ENCODE measurements at regions not wholly inside any gene's neighbourhood (a gene's known extent, or its start where the extent isn't known, plus 50 kb on each side); places are given as distances from the start of the nearest gene placed in this dataset.
"Not testable (repeated sequence)": the region's sequence is repeated elsewhere in the genome, so short reads cannot be mapped to it uniquely, and the experiment has no call there.

DNA sequence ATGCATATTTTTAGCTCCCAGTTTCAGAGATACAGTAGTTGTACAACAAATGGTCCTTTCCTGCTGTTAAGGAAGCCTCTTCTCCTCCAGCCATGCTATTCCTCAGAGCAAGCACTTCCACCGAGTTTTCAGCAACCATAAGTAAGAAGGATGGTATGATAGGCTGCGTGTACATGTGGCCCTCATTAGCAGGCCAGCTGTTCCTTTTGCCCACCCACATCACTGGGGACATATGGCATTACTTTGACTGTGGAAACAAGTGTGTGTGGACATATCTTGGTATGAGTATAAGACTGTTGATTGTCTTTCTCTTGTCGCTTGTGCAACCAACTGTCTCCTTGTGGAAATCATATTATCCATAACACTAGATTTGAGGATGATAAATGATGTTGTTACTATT lies 129.4 kb upstream of the ZNF717 start:
- not testable (repeated sequence) for H3K4me3 ChIP-seq (ENCODE audit: low read length); H3K9ac ChIP-seq (ENCODE audit: low read depth, low read length); H3K9me3 ChIP-seq (ENCODE audit: insufficient read depth, low read depth, low read length); H3K4me1 ChIP-seq (ENCODE audit: insufficient read depth, low read length); H3K36me3 ChIP-seq (ENCODE audit: insufficient read depth, low read length); H3K27ac ChIP-seq (ENCODE audit: low read depth, low read length); H3K27me3 ChIP-seq (ENCODE audit: insufficient read depth, low read length)
- WGBS, result 95% methylated on average over 3 of the region's 3 CpGs

DNA sequence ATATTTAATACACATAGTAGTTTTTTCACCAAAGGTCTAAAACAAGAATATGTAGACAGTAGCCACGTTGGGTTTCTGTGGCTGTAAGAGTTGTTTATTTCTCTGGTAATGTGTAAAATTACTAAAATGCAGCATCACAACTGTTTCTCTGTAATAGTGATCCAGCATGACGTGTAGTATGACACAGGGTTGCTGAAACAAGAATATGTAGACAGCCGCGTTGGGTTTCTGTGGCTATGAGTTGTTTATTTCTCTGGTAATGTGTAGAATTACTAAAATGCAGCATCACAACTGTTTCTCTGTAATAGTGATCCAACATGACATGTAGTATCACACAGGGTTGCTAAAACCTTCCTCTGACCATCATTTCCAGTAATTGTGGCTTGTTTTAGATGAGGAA lies 153.6 kb upstream of the ZNF717 start:
- Histone ChIP-seq H3K27ac (ENCODE audit: low read depth, low read length) (no peak overlapping the region), H3K4me1 (ENCODE audit: insufficient read depth, low read length) (no peaks in the 10 kb centered on the region), H3K9me3 (ENCODE audit: insufficient read depth, low read depth, low read length) (no peaks in the 10 kb centered on the region), H3K27me3 (ENCODE audit: insufficient read depth, low read length) (no peaks in the 10 kb centered on the region), H3K36me3 (ENCODE audit: insufficient read depth, low read length) (no peaks in the 10 kb centered on the region), H3K9ac (ENCODE audit: low read depth, low read length) (no peak overlapping the region), H3K4me3 (ENCODE audit: low read length) (no peak overlapping the region)
- 89% methylated on average over 4 of the region's 4 CpGs for WGBS

DNA sequence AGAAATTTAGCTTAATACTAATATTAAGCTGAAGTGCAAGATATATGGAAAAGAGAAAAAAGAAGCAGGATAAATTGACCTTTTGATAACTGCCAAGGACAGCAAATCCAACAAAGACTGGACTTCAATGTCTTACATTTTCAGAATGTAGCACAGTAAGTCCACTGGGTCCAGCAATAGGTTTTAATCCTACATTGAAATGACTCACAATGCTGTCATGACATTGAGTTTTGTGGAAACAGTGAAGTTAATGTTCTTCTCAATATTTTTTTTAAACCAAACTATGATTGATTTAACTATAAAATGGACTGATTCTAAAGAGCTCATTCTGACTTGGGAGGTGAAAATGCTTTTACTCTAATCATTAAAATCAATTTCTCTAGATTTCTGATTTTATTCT lies 166.6 kb upstream of the ZNF717 start:
- H3K36me3 ChIP-seq (ENCODE audit: insufficient read depth, low read length), result no peaks in the 10 kb centered on the region
- no peak overlapping the region for H3K9ac ChIP-seq (ENCODE audit: low read depth, low read length)
- no peaks in the 10 kb centered on the region for H3K9me3 ChIP-seq (ENCODE audit: insufficient read depth, low read depth, low read length)
- H3K4me1 ChIP-seq (ENCODE audit: insufficient read depth, low read length), result no peaks in the 10 kb centered on the region
- no peak overlapping the region for H3K4me3 ChIP-seq (ENCODE audit: low read length)
- no peak overlapping the region for H3K27ac ChIP-seq (ENCODE audit: low read depth, low read length)
- H3K27me3 ChIP-seq (ENCODE audit: insufficient read depth, low read length), result no peaks in the 10 kb centered on the region

DNA sequence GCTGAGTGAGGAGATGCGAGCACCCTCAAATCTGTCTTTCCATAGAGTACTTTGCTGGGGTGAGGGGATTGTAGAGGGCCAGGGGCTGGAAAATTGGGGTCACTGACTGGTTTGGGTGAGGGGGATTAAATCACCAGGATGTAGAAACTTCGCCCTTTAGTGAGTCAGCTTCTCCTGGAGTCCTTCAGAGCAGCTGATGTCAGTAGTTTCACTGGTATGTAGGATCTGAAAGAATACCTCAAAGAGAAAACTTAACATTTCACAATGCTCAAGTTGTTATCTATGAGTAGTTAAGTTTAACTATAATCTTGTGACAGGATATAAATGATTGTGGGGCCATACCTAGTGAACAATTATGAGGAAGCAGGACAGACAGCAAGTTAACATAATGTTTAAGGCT lies 174.7 kb upstream of the ZNF717 start:
- H3K9ac ChIP-seq (ENCODE audit: low read depth, low read length); H3K36me3 ChIP-seq (ENCODE audit: insufficient read depth, low read length); H3K4me3 ChIP-seq (ENCODE audit: low read length); H3K27ac ChIP-seq (ENCODE audit: low read depth, low read length); H3K27me3 ChIP-seq (ENCODE audit: insufficient read depth, low read length); H3K4me1 ChIP-seq (ENCODE audit: insufficient read depth, low read length): not testable (repeated sequence)
- peaks cover 14% of the 10 kb centered on the region; the same call in 1 of the 2 replicates for H3K9me3 ChIP-seq (ENCODE audit: insufficient read depth, low read depth, low read length)
- WGBS, result 88% methylated on average over 2 of the region's 2 CpGs

DNA sequence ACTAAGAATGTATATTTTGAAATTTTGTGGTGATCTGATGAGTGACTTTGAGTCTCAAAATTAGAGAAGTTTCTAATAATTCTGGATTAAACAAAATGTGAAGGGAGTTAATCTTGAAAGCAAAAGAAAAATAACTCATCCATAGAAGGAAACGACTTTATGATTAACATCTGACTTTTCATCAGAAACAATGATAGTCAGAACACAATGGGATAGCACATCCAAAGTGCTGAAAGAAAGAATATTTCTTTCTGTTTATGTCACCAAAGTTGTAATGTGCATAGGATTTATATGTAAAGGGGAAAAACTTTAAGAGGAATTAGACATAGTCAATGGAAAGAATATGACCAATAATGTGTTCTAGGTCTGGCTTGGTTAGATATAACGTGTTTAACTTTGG lies 176.7 kb upstream of the ZNF717 start:
- not testable (repeated sequence) for H3K27ac ChIP-seq (ENCODE audit: low read depth, low read length); H3K27me3 ChIP-seq (ENCODE audit: insufficient read depth, low read length); H3K9ac ChIP-seq (ENCODE audit: low read depth, low read length); H3K4me1 ChIP-seq (ENCODE audit: insufficient read depth, low read length); H3K36me3 ChIP-seq (ENCODE audit: insufficient read depth, low read length); H3K4me3 ChIP-seq (ENCODE audit: low read length)
- 95% methylated on average over 1 of the region's 2 CpGs for whole genome bisulfite sequencing
- peaks cover 14% of the 10 kb centered on the region; the same call in 1 of the 2 replicates for H3K9me3 ChIP-seq (ENCODE audit: insufficient read depth, low read depth, low read length)

DNA sequence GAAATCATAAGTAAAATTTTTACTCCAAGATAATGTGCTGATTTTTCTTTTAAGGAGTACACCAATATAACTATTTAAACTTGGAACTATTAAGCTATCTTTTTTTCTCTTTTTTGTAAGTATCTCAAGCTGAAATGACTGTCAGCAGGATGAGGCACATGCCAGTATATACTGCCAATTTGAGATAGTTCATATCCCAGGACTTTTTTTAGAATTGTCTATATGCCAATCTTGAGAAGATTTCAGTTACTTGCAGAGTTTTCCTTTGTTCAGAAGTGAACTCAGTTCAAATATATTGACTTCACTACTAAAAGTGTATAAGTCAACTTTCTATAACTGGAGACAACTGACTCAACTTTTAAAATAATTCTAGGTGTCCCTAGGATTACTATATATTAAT lies 181.7 kb upstream of the ZNF717 start:
- Histone ChIP-seq H3K27me3 (ENCODE audit: insufficient read depth, low read length) (no peaks in the 10 kb centered on the region), H3K27ac (ENCODE audit: low read depth, low read length) (no peak overlapping the region), H3K4me3 (ENCODE audit: low read length) (no peak overlapping the region), H3K4me1 (ENCODE audit: insufficient read depth, low read length) (no peaks in the 10 kb centered on the region), H3K9me3 (ENCODE audit: insufficient read depth, low read depth, low read length) (peaks cover 5% of the 10 kb centered on the region; the same call in 1 of the 2 replicates), H3K9ac (ENCODE audit: low read depth, low read length) (no peak overlapping the region), H3K36me3 (ENCODE audit: insufficient read depth, low read length) (no peaks in the 10 kb centered on the region)

DNA sequence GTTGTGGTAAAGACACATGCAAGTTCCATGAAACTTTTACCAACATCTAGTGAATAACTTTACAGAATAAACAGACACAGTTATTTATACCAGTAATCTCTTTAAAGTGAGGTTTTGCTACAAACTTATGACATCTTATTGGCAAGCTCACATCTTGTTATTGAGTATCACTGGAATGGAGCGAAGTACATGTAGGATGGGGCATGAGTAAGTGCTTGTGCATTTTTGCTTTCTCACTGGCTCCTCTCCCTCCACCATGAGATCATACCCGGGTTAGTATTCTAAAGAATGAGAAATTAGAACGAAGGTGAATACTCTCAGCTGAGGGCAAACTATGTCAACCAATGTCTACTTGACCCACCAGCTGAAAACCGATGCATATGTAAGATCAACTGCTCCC lies 193.3 kb upstream of the ZNF717 start:
- Histone ChIP-seq H3K27me3 (ENCODE audit: insufficient read depth, low read length) (no peaks in the 10 kb centered on the region), H3K9ac (ENCODE audit: low read depth, low read length) (no peak overlapping the region), H3K36me3 (ENCODE audit: insufficient read depth, low read length) (no peaks in the 10 kb centered on the region), H3K9me3 (ENCODE audit: insufficient read depth, low read depth, low read length) (no peaks in the 10 kb centered on the region), H3K4me1 (ENCODE audit: insufficient read depth, low read length) (no peaks in the 10 kb centered on the region), H3K4me3 (ENCODE audit: low read length) (no peak overlapping the region), H3K27ac (ENCODE audit: low read depth, low read length) (no peak overlapping the region)
- WGBS, result 100% methylated on average over 2 of the region's 4 CpGs

DNA sequence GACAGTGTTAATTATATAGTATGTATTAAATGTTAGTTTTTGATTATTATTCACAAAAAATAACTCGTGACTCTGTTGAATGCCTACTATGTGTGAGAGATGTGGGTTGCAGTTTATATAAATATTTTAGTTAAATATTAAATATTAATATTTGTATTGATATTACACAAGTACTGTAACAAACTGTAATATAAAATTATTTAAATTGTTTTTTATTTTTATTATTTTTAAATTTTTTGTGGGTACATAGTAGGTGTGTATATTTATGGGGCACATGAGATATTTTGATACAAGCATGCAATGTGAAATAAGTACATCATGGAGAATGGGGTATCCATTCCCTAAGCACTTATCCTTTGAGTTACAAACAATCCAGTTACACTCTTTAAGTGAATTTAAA lies 196.1 kb upstream of the ZNF717 start:
- H3K36me3 ChIP-seq (ENCODE audit: insufficient read depth, low read length), result no peaks in the 10 kb centered on the region
- H3K9ac ChIP-seq (ENCODE audit: low read depth, low read length), result no peak overlapping the region
- H3K27ac ChIP-seq (ENCODE audit: low read depth, low read length), result no peak overlapping the region
- H3K27me3 ChIP-seq (ENCODE audit: insufficient read depth, low read length), result no peaks in the 10 kb centered on the region
- WGBS, result no CpG with 5 or more reads among the region's 1 CpG
- H3K4me3 ChIP-seq (ENCODE audit: low read length), result no peak overlapping the region
- H3K4me1 ChIP-seq (ENCODE audit: insufficient read depth, low read length), result no peaks in the 10 kb centered on the region
- no peaks in the 10 kb centered on the region for H3K9me3 ChIP-seq (ENCODE audit: insufficient read depth, low read depth, low read length)

DNA sequence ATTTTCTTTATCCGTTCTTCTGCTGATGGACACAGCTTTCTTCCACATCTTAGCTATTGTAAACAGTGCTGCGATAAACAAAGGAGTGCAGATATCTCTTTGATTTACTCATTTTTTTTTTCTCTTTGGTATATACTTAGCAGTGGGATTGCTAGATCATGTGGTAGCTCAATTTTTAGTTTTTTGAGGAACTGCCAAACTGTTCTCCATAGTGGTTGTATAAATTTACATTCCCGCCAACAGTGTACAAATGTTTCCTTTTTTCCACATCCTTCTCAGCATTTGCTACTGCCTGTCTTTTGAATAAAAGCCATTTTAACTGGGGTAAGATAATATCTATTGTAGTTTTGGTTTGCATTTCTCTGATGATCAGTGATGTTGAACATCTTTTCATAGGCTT lies 196.8 kb upstream of the ZNF717 start:
- Histone ChIP-seq H3K4me3 (ENCODE audit: low read length) (no peak overlapping the region), H3K4me1 (ENCODE audit: insufficient read depth, low read length) (no peaks in the 10 kb centered on the region), H3K9me3 (ENCODE audit: insufficient read depth, low read depth, low read length) (no peaks in the 10 kb centered on the region), H3K27me3 (ENCODE audit: insufficient read depth, low read length) (no peaks in the 10 kb centered on the region), H3K36me3 (ENCODE audit: insufficient read depth, low read length) (no peaks in the 10 kb centered on the region), H3K27ac (ENCODE audit: low read depth, low read length) (no peak overlapping the region), H3K9ac (ENCODE audit: low read depth, low read length) (no peak overlapping the region)
- WGBS, result 98% methylated on average over 2 of the region's 3 CpGs

DNA sequence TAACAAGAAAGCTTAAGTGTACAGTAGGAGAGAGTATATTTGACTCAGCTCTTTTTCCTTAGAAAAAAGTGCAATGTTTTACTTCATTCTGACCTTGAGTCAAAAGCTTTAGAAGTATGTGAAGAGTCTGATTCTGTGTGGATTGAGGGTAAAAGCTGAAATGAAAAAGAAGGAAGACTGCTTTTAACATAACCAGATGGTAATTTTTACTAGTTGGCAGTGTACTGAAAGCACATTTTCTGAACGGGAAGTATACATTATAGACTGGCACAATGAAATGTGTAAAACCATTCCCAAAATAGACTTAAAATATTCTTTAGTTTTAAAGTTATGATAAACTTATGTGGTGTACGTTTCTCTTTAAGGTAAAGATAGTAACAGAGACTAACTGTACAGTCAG lies 197.8 kb upstream of the ZNF717 start:
- Histone ChIP-seq H3K27ac (ENCODE audit: low read depth, low read length) (no peak overlapping the region), H3K9me3 (ENCODE audit: insufficient read depth, low read depth, low read length) (no peaks in the 10 kb centered on the region), H3K27me3 (ENCODE audit: insufficient read depth, low read length) (no peaks in the 10 kb centered on the region), H3K4me1 (ENCODE audit: insufficient read depth, low read length) (no peaks in the 10 kb centered on the region), H3K9ac (ENCODE audit: low read depth, low read length) (no peak overlapping the region), H3K4me3 (ENCODE audit: low read length) (no peak overlapping the region), H3K36me3 (ENCODE audit: insufficient read depth, low read length) (no peaks in the 10 kb centered on the region)
- 93% methylated on average over 1 of the region's 2 CpGs for WGBS

DNA sequence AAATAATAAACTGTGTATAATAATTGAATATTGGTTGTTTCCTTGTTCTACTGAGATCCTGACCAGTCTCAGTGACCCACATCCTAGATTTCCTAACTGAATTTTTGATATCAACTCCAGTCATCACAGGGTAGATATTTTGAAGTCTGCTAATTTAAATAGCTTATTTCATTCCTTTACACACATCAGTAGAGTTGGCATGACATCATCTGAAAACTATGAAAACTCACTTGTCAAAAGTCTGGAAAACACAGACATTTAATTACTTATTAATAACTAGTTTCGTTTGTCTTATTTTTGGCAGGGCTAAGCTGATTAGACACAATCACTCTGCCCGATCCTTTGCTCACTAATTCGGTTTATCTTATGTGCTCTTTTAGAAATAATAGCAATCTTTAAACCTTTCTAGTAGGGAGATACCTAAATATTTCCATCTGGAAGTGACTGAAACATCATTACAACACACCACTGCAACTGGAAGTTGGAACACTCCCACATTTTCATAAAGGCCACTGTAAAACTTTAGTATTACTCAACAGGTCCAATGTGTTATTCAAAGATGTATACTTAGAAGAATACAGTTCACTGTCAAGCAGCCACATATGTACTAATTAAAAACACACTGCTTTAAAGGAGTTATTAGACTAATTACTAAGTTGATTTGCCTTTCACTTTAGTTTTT lies 198.4 kb upstream of the ZNF717 start:
- no peaks in the 10 kb centered on the region for H3K27me3 ChIP-seq (ENCODE audit: insufficient read depth, low read length)
- H3K9ac ChIP-seq (ENCODE audit: low read depth, low read length), result no peak overlapping the region
- H3K4me3 ChIP-seq (ENCODE audit: low read length), result no peak overlapping the region
- H3K9me3 ChIP-seq (ENCODE audit: insufficient read depth, low read depth, low read length), result no peaks in the 10 kb centered on the region
- WGBS, result 88% methylated on average over 1 of the region's 3 CpGs
- no peaks in the 10 kb centered on the region for H3K4me1 ChIP-seq (ENCODE audit: insufficient read depth, low read length)
- no peak overlapping the region for H3K27ac ChIP-seq (ENCODE audit: low read depth, low read length)
- H3K36me3 ChIP-seq (ENCODE audit: insufficient read depth, low read length), result no peaks in the 10 kb centered on the region

DNA sequence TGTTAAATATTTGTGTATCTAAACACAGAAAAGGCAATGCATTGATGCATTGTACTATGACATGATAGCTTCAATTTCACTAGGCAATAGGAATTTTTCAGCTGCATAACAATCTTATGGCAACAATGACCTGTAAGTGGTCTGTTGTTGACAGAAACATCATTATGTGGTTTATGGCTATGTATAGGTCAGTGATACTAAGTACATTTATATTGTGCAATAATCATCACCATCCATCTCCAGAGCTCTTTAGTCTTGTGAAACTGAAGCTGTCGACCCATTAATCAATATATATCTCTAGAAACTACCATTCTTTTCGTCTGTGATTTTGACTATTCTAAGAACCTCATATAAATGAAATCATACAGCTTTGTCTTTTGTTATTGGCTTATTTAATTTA lies 200.1 kb upstream of the ZNF717 start:
- no peaks in the 10 kb centered on the region for H3K9me3 ChIP-seq (ENCODE audit: insufficient read depth, low read depth, low read length)

More for the DNA sequence above, 200.1 kb upstream of the ZNF717 start:
- no peaks in the 10 kb centered on the region for H3K36me3 ChIP-seq (ENCODE audit: insufficient read depth, low read length)
- WGBS, result 44% methylated on average over 2 of the region's 2 CpGs
- no peaks in the 10 kb centered on the region for H3K27me3 ChIP-seq (ENCODE audit: insufficient read depth, low read length)
- H3K4me1 ChIP-seq (ENCODE audit: insufficient read depth, low read length), result no peaks in the 10 kb centered on the region
- no peak overlapping the region for H3K4me3 ChIP-seq (ENCODE audit: low read length)
- no peak overlapping the region for H3K9ac ChIP-seq (ENCODE audit: low read depth, low read length)
- no peak overlapping the region for H3K27ac ChIP-seq (ENCODE audit: low read depth, low read length)

All from HUES64 (cell line).